ENCODE measurements at regions not wholly inside any gene's neighbourhood (a gene's known extent, or its start where the extent isn't known, plus 50 kb on each side); places are given as distances from the start of the nearest gene placed in this dataset.

GRCh38 chr13:100913143-100913542 lies 238.5 kb upstream of the TMTC4 start:
- Mint-ChIP-seq H3K27me3 (ENCODE audit: low read depth) (peaks cover 33% of the 10 kb centered on the region), H3K27ac (no peak overlapping the region), H3K9me3 (no peaks in the 10 kb centered on the region), H3K36me3 (ENCODE audit: insufficient read depth in 2 of 2) (peaks cover 0 to 2% of the 10 kb centered on the region in 2 donors), H3K4me3 (no peak overlapping the region), H3K4me1 (ENCODE audit: low read depth) (no peaks in the 10 kb centered on the region)
- DNase-seq: no peak
- no peak for ATAC-seq (replicated peaks in 1 of 2)

DNA sequence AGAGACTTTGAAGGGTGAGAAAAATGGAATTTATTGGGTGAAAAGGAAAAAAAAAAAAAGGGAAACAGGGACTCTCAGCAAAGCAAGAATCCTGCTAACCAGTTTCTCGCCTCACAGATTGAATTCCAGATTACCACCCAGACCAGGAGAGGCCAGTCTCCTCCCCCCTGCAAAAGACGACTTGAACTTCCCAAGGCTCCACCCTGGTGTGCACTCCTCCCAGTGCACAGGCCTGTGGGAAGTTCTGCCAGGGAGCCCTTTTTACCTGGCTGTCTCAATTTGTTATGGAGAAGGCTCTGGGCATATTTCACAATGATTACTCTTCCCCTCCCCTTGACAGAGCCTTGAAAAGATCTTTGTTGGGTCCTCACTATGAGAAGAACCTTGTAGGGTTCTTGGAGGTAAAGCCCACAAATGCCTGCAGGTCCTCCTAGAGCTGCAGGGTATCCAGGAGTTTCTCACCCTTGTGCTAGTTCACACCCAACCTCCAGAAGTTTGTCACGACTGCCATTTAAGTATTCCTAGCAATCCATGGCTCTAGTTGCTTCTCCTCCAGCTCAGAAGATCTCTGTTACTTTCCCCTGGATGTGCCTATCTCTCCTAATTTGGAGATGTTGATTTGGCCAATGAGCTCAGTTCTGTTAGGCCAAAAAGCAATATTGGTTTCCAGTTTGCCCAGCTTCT lies 229.8 kb upstream of the TMTC4 start:
- H3K9me3 Mint-ChIP-seq: no peaks in the 10 kb centered on the region

GRCh38 chr13:100899720-100900316 lies 225.2 kb upstream of the TMTC4 start:
- no peak overlapping the region for H3K4me3 Mint-ChIP-seq
- H3K36me3 Mint-ChIP-seq (ENCODE audit: insufficient read depth in 2 of 2): no peaks in the 10 kb centered on the region
- no peak overlapping the region for H3K27ac Mint-ChIP-seq
- peaks cover 31% of the 10 kb centered on the region for H3K27me3 Mint-ChIP-seq (ENCODE audit: low read depth)
- ATAC-seq (replicated peaks in 1 of 2): peak; percentile 55 to 87
- H3K4me1 Mint-ChIP-seq (ENCODE audit: low read depth): no peaks in the 10 kb centered on the region
- DNase-seq: peak in 1 of 2 donors; percentile 1
- no peaks in the 10 kb centered on the region for H3K9me3 Mint-ChIP-seq

More for the DNA sequence above, 229.8 kb upstream of the TMTC4 start:
- ATAC-seq (replicated peaks in 1 of 2) (no peak), DNase-seq (no peak)
- Mint-ChIP-seq H3K27ac (no peak overlapping the region), H3K27me3 (ENCODE audit: low read depth) (peaks cover 26% of the 10 kb centered on the region), H3K36me3 (ENCODE audit: insufficient read depth in 2 of 2) (no peaks in the 10 kb centered on the region), H3K4me3 (no peak overlapping the region), H3K4me1 (ENCODE audit: low read depth) (no peaks in the 10 kb centered on the region)

DNA sequence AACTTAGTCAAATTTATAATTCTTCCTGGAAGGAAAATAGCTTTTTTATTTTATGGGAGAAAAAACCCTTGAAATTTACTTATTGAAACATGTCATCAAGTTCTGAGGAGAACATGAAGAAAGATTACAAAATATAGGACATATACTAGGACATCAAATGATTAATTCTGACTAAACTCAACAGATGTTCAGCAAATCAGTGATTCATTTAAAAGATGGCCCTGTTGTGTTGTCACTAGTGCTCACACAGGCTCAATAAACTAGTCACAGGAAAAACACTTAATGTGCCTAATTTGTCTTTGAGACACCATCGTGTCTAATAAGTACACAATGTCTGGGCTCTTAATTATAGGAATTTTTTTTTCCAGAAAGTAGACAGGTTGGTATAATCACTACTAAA lies 223.8 kb upstream of the TMTC4 start:
- H3K4me1 Mint-ChIP-seq (ENCODE audit: low read depth): no peaks in the 10 kb centered on the region
- H3K27me3 Mint-ChIP-seq (ENCODE audit: low read depth): peaks cover 25% of the 10 kb centered on the region
- no peak for ATAC-seq (replicated peaks in 1 of 2)
- no peak for DNase-seq
- H3K4me3 Mint-ChIP-seq: no peak overlapping the region
- H3K9me3 Mint-ChIP-seq: no peaks in the 10 kb centered on the region
- no peak overlapping the region for H3K27ac Mint-ChIP-seq
- no peaks in the 10 kb centered on the region for H3K36me3 Mint-ChIP-seq (ENCODE audit: insufficient read depth in 2 of 2)

DNA sequence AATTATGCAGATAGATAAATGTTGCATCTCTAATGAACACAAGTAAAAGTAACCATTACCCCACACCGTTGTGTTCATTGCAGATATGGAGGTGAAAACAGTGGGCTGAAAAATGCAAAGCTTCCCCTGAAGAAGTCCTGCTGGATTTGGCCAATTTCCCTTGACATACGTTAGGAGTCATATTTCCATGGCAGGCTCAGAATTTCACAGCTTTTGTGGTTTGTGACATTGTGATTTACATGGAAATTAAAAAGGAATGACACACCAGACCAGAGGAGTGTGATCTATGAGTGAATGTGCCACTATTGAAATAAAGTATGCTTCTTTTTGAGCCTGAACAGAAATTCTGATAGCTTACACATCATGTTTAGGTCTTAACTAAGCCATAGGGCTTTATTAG lies 221.1 kb upstream of the TMTC4 start:
- Mint-ChIP-seq H3K36me3 (ENCODE audit: insufficient read depth in 2 of 2) (no peaks in the 10 kb centered on the region), H3K9me3 (no peaks in the 10 kb centered on the region), H3K27me3 (ENCODE audit: low read depth) (peaks cover 21% of the 10 kb centered on the region), H3K4me3 (no peak overlapping the region), H3K27ac (no peak overlapping the region), H3K4me1 (ENCODE audit: low read depth) (no peaks in the 10 kb centered on the region)
- no peak for DNase-seq
- no peak for ATAC-seq (replicated peaks in 1 of 2)

DNA sequence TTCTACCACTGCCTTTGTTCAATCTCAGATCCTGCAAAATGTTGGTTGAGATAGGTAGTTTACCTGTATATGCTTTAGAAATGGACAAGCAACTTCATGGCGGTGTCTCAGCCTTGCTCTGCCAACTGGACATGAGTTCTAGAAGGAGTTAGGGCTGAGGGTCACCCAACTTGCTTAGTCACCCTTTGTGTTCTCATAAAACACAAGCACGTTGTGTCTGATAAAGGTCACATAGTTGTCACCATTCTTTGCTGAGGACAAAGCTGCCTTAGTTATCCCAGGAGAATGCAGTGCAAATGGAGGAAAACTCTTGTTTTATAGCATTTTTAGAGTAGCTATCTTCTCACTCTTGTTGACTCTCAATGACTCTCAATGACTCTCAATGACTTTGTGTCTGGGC lies 218.4 kb upstream of the TMTC4 start:
- DNase-seq (no peak), ATAC-seq (replicated peaks in 1 of 2) (no peak)
- no peak overlapping the region for H3K4me3 Mint-ChIP-seq
- H3K27me3 Mint-ChIP-seq (ENCODE audit: low read depth): peaks cover 30% of the 10 kb centered on the region
- H3K9me3 Mint-ChIP-seq: peaks cover 2% of the 10 kb centered on the region in 2 donors
- H3K27ac Mint-ChIP-seq: no peak overlapping the region
- no peaks in the 10 kb centered on the region for H3K4me1 Mint-ChIP-seq (ENCODE audit: low read depth)
- no peaks in the 10 kb centered on the region for H3K36me3 Mint-ChIP-seq (ENCODE audit: insufficient read depth in 2 of 2)

DNA sequence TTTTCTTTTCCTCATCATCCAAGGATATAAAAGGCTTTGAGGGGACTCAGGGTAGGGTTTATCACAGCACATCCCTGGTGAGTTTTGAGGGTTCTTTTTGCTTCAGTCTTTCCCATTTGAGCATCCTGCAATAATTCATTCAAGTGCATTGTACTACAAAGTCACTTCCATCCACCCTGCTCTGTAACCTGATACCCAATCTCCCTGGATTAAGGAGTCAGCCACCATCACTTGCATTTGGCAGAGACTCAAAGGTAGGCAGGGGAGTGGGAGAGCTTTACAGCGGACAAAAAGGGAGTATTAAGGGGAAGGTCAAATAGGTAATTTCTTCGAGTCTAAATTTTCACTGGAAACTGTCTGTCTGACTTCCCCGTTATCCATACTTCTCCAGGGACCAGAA lies 216.1 kb upstream of the TMTC4 start:
- no peaks in the 10 kb centered on the region for H3K36me3 Mint-ChIP-seq (ENCODE audit: insufficient read depth in 2 of 2)
- no peak overlapping the region for H3K27ac Mint-ChIP-seq
- H3K27me3 Mint-ChIP-seq (ENCODE audit: low read depth): peaks cover 32% of the 10 kb centered on the region
- H3K4me1 Mint-ChIP-seq (ENCODE audit: low read depth): no peaks in the 10 kb centered on the region
- H3K9me3 Mint-ChIP-seq: peaks cover 2% of the 10 kb centered on the region in 2 donors
- no peak for ATAC-seq (replicated peaks in 1 of 2)
- H3K4me3 Mint-ChIP-seq: no peak overlapping the region
- DNase-seq: no peak

DNA sequence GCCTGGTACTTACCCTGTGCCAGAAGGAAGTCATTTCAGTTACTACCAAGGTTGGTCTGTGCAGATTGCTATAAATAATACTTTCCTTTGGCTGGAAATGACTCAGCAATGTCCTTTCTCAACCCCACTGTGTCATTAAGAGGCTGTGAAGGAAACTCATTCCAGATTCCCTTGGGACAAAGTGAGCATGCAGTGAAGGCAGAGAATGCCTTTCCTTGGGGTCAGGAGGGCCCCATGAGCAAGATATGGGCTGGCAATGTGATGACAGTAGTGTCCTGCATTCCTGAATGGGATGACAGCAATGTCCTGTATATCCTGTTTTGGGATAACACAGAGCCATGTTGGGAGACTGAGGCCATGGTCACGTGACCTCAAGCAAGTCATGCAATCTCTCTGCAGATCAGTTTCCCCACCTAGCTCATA lies 213.1 kb upstream of the TMTC4 start:
- ATAC-seq (replicated peaks in 1 of 2) (no peak), DNase-seq (no peak)
- Mint-ChIP-seq H3K4me3 (no peak overlapping the region), H3K36me3 (ENCODE audit: insufficient read depth in 2 of 2) (no peaks in the 10 kb centered on the region), H3K9me3 (peaks cover 2% of the 10 kb centered on the region in 2 donors), H3K27ac (no peak overlapping the region), H3K4me1 (ENCODE audit: low read depth) (no peaks in the 10 kb centered on the region), H3K27me3 (ENCODE audit: low read depth) (peaks cover 31% of the 10 kb centered on the region)

DNA sequence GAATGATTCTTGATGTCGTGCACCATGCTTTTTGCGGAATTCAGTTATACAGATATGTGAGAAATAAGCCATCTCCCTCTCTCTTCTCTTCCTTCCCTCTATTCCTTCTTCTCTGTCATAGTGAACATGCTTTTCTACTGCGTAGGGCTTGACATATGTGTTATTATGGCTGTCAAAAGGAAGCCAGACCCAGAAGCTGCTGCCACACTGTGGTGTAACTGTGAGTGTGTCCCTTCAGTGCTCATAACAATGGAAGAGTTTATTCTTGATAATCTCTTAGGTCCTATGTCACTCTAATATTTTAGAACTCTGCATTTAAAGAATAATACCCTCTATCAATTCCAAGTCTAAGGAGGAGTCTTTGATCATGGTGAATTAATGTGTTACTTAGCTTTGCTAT lies 208.9 kb upstream of the TMTC4 start:
- H3K4me3 Mint-ChIP-seq: no peak overlapping the region
- no peak overlapping the region for H3K27ac Mint-ChIP-seq
- ATAC-seq (replicated peaks in 1 of 2): no peak

GRCh38 chr13:100881291-100881864 lies 206.8 kb upstream of the TMTC4 start:
- Mint-ChIP-seq H3K9me3 (peaks cover 0 to 2% of the 10 kb centered on the region in 2 donors), H3K4me1 (ENCODE audit: low read depth) (peaks cover 3% of the 10 kb centered on the region), H3K4me3 (no peak overlapping the region), H3K27ac (no peak overlapping the region), H3K36me3 (ENCODE audit: insufficient read depth in 2 of 2) (peaks cover 0 to 1% of the 10 kb centered on the region in 2 donors), H3K27me3 (ENCODE audit: low read depth) (peaks cover 51% of the 10 kb centered on the region)
- DNase-seq: no peak
- ATAC-seq (replicated peaks in 1 of 2): no peak

More for the DNA sequence above, 208.9 kb upstream of the TMTC4 start:
- peaks cover 1 to 2% of the 10 kb centered on the region in 2 donors for H3K9me3 Mint-ChIP-seq
- no peaks in the 10 kb centered on the region for H3K36me3 Mint-ChIP-seq (ENCODE audit: insufficient read depth in 2 of 2)
- no peaks in the 10 kb centered on the region for H3K4me1 Mint-ChIP-seq (ENCODE audit: low read depth)
- peaks cover 62% of the 10 kb centered on the region for H3K27me3 Mint-ChIP-seq (ENCODE audit: low read depth)
- no peak for DNase-seq

DNA sequence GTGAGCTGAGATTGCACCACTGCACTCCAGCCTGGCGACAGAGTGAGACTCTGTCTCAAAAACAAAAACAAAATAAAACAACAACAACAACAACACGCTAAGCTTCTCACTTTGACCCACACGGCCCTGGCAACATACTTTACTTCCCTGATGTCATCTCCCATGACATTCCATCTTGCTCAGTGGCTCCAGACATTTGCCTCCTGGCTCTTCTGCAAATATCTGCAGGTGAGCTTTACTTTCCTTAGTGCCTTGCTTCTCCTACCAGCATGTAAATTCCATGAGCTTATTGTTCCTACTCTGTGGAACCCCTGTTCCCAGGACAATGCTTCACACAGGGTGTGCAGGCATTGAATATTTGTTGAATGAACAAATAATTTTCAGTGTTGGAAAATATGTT lies 205.6 kb upstream of the TMTC4 start:
- Mint-ChIP-seq H3K36me3 (ENCODE audit: insufficient read depth in 2 of 2) (peaks cover 1 to 5% of the 10 kb centered on the region in 2 donors), H3K27me3 (ENCODE audit: low read depth) (peaks cover 49% of the 10 kb centered on the region), H3K27ac (no peak overlapping the region), H3K9me3 (peaks cover 2 to 4% of the 10 kb centered on the region in 2 donors), H3K4me1 (ENCODE audit: low read depth) (peaks cover 16% of the 10 kb centered on the region), H3K4me3 (no peak overlapping the region)
- DNase-seq: no peak
- no peak for ATAC-seq (replicated peaks in 1 of 2)

DNA sequence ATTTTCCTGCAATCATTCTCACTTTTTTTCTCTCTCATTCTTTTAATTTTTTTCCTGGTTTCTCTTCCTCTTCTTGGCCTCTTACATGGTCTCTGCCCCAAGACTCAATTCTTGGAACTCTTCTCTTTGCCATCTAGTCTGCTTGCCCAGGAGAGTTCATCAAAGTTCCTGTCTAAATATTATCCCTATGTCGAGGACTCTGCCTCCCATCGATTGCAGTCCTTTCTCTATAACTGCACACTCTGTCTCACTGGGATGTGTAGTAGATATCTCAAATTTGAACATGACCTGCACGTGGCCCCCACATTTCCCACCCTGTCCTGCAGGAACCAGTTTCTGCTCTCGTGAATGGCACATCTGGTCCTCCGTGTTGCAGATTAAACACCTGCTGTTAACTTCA lies 204.7 kb upstream of the TMTC4 start:
- no peak for DNase-seq
- Mint-ChIP-seq H3K4me1 (ENCODE audit: low read depth) (peaks cover 23% of the 10 kb centered on the region), H3K27me3 (ENCODE audit: low read depth) (peaks cover 57% of the 10 kb centered on the region), H3K9me3 (peaks cover 2 to 4% of the 10 kb centered on the region in 2 donors), H3K27ac (no peak overlapping the region), H3K4me3 (no peak overlapping the region), H3K36me3 (ENCODE audit: insufficient read depth in 2 of 2) (peaks cover 1 to 8% of the 10 kb centered on the region in 2 donors)
- no peak for ATAC-seq (replicated peaks in 1 of 2)

- Mint-ChIP-seq H3K9me3 (peaks cover 2 to 4% of the 10 kb centered on the region in 2 donors), H3K27me3 (ENCODE audit: low read depth) (peaks cover 72% of the 10 kb centered on the region), H3K4me3 (peak overlapping the region; percentile 48 to 66), H3K36me3 (ENCODE audit: insufficient read depth in 2 of 2) (peaks cover 1 to 8% of the 10 kb centered on the region in 2 donors), H3K4me1 (ENCODE audit: low read depth) (peaks cover 23% of the 10 kb centered on the region), H3K27ac (peak overlapping the region; percentile 1)
- DNase-seq: no peak
- ATAC-seq (replicated peaks in 1 of 2): no peak
These were observed 201.4 kb upstream of the TMTC4 start for GRCh38 chr13:100876044-100876403.

Data from activated T-cell treated with anti-CD3 and anti-CD28 coated beads, Interleukin-2, amount 50 U/mL, for 72 hours (primary cell).